H1 (cell line): ENCODE measurements at regions not wholly inside any gene's neighbourhood (a gene's known extent, or its start where the extent isn't known, plus 50 kb on each side); places are given as distances from the start of the nearest gene placed in this dataset.

Source experiments
- CTCF ChIA-PET: fragments of 300-600 bp; sonication (Branson Sonifier 250); formaldehyde crosslinking; loops from one replicate; lab custom pipeline; 2021; ENCODE audit not compliant: partially characterized antibody; lab: Charles Lee
- POLR2A ChIA-PET: fragments of 300-600 bp; sonication (Branson Sonifier 250); formaldehyde crosslinking; loops from one replicate; lab custom pipeline; 2021; ENCODE audit warnings: inconsistent platforms; ENCODE audit not compliant: partially characterized antibody; lab: Charles Lee
- DNase-seq, 2 experiments: peaks; one replicate each; pipeline versions ENCODE4 v3.0.0 to v3.0.0-alpha.2; 2010 to 2022; ENCODE audit warnings: low spot score in 2 of 2, low read depth in 1 of 2, mixed read lengths in 1 of 2
- FAIRE-seq: peaks from 2 replicates; lab custom pipeline; 2011; peaks lifted over from hg19 to GRCh38; lab: Jason Lieb, UNC
- H2AFZ ChIP-seq: 2 replicates; pipeline ENCODE4 v1.8.1; 2012; ENCODE audit warnings: low read length, inconsistent platforms
- H2AK5ac ChIP-seq: 2 replicates; pipeline ENCODE4 v1.6.1; 2013; ENCODE audit warnings: low read depth, low read length
- H2BK120ac ChIP-seq: replicated peaks from 2 replicates; pipeline ENCODE3; 2013; ENCODE audit warnings: low read depth, low read length, inconsistent platforms
- H2BK12ac ChIP-seq: 2 replicates; pipeline ENCODE4 v1.6.1; 2013; ENCODE audit warnings: low read depth, low read length
- H2BK15ac ChIP-seq: 2 replicates; pipeline ENCODE4 v1.6.1; 2013; ENCODE audit warnings: low read length
- H2BK20ac ChIP-seq: 2 replicates; pipeline ENCODE4 v1.6.1; 2013; ENCODE audit warnings: low read length
- H2BK5ac ChIP-seq: 2 replicates; pipeline ENCODE4 v1.6.1; 2013; ENCODE audit warnings: low read depth, low read length
- H3K14ac ChIP-seq: 2 replicates; pipeline ENCODE4 v1.6.1; 2013; ENCODE audit warnings: inconsistent platforms; ENCODE audit not compliant: insufficient read length
- H3K18ac ChIP-seq: 2 replicates; pipeline ENCODE4 v1.6.1; 2013; ENCODE audit warnings: low read length; ENCODE audit errors: extremely low read depth
- H3K23ac ChIP-seq: 2 replicates; pipeline ENCODE4 v1.6.1; 2013; ENCODE audit warnings: inconsistent platforms; ENCODE audit not compliant: insufficient read length
- H3K23me2 ChIP-seq: 2 replicates; pipeline ENCODE4 v1.6.1; 2013; ENCODE audit warnings: low read depth, low read length
- H3K27ac ChIP-seq: 2 replicates; pipeline ENCODE4 v1.6.1; 2011; ENCODE audit warnings: low read depth, low read length, inconsistent platforms
- H3K27me3 ChIP-seq, 4 experiments: replicated peaks in 1 of 4; 1 replicate in 1 of 4; 2 replicates in 3 of 4; pipeline versions ENCODE4 v1.6.1 to v1.8.1; 2011 to 2013; ENCODE audit warnings: low read length in 3 of 4, mild to moderate bottlenecking in 3 of 4, inconsistent platforms in 2 of 4, mixed read lengths in 2 of 4, moderate library complexity in 1 of 4; ENCODE audit not compliant: control insufficient read depth in 3 of 4, insufficient read depth in 3 of 4; ENCODE audit errors: extremely low read depth in 1 of 4
- H3K36me3 ChIP-seq, 4 experiments: 2 replicates each; pipeline versions ENCODE4 v1.6.1 to v1.8.1; 2011 to 2013; ENCODE audit warnings: mild to moderate bottlenecking in 4 of 4, low read length in 3 of 4, moderate library complexity in 2 of 4, control low read depth in 1 of 4, inconsistent platforms in 1 of 4; ENCODE audit not compliant: insufficient read depth in 4 of 4, control insufficient read depth in 2 of 4
- H3K4ac ChIP-seq: replicated peaks from 2 replicates; pipeline ENCODE3; 2013; ENCODE audit warnings: low read length, low read depth, mixed read lengths, inconsistent platforms; ENCODE audit not compliant: insufficient read length
- H3K4me1 ChIP-seq, 4 experiments: replicated peaks in 1 of 4; 1 replicate in 1 of 4; 2 replicates in 3 of 4; pipeline versions ENCODE4 v1.6.1 to v1.8.1; 2011 to 2013; ENCODE audit warnings: low read length in 3 of 4, inconsistent platforms in 2 of 4, mixed read lengths in 1 of 4; ENCODE audit not compliant: insufficient read depth in 4 of 4, control insufficient read depth in 3 of 4
- H3K4me2 ChIP-seq, 2 experiments: 2 replicates each; pipeline versions ENCODE4 v1.6.1 to v1.8.1; 2011 to 2013; ENCODE audit warnings: low read depth in 2 of 2, low read length in 2 of 2, control low read depth in 1 of 2, inconsistent platforms in 1 of 2, mild to moderate bottlenecking in 1 of 2; ENCODE audit not compliant: insufficient read depth in 1 of 2
- H3K4me3 ChIP-seq, 4 experiments: fragments of 200-600, 300-600 bp in 1 of 4; sonication (generic), shearing (Covaris generic), sonication (Bioruptor Twin) in 1 of 4; 2 replicates each; pipeline versions ENCODE4 v1.5.1 to v1.8.1; 2011 to 2016; ENCODE audit warnings: low read length in 4 of 4, low read depth in 3 of 4, control low read depth in 2 of 4, inconsistent platforms in 2 of 4, mild to moderate bottlenecking in 2 of 4, mixed read lengths in 1 of 4, moderate library complexity in 1 of 4; ENCODE audit not compliant: insufficient read depth in 2 of 4; ENCODE audit errors: extremely low read depth in 1 of 4
- H3K56ac ChIP-seq: replicated peaks from 2 replicates; pipeline ENCODE3; 2013; ENCODE audit warnings: low read depth, mild to moderate bottlenecking, mixed read lengths, low read length, inconsistent platforms; ENCODE audit not compliant: insufficient read length
- H3K79me1 ChIP-seq: 2 replicates; pipeline ENCODE4 v1.6.1; 2013; ENCODE audit warnings: low read depth, low read length, control low read depth
- H3K79me2 ChIP-seq, 2 experiments: 2 replicates each; pipeline versions ENCODE4 v1.6.1 to v1.8.1; 2012 to 2013; ENCODE audit warnings: low read length in 2 of 2, mild to moderate bottlenecking in 2 of 2, inconsistent platforms in 1 of 2; ENCODE audit not compliant: insufficient read depth in 2 of 2, control insufficient read depth in 1 of 2
- H3K9ac ChIP-seq, 4 experiments: replicated peaks in 1 of 4; 1 replicate in 1 of 4; 2 replicates in 3 of 4; pipeline versions ENCODE4 v1.6.1 to v1.8.1; 2011 to 2013; ENCODE audit warnings: low read depth in 3 of 4, low read length in 3 of 4, control low read depth in 2 of 4, mild to moderate bottlenecking in 2 of 4, moderate library complexity in 2 of 4, inconsistent platforms in 1 of 4; ENCODE audit errors: extremely low read depth in 1 of 4
- H3K9me3 ChIP-seq, 2 experiments: 2 replicates each; pipeline versions ENCODE4 v1.6.1 to v1.8.1; 2012 to 2013; ENCODE audit warnings: mild to moderate bottlenecking in 2 of 2, moderate library complexity in 2 of 2, control low read depth in 1 of 2, inconsistent platforms in 1 of 2, low read depth in 1 of 2, low read length in 1 of 2, mixed read lengths in 1 of 2; ENCODE audit not compliant: insufficient read depth in 2 of 2
- H4K20me1 ChIP-seq, 2 experiments: replicated peaks in 1 of 2; 2 replicates each; pipeline versions ENCODE3 to v1.8.1; 2011 to 2013; ENCODE audit warnings: inconsistent platforms in 2 of 2, low read length in 2 of 2, mild to moderate bottlenecking in 1 of 2; ENCODE audit not compliant: insufficient read depth in 2 of 2, control insufficient read depth in 1 of 2
- H4K5ac ChIP-seq: 2 replicates; pipeline ENCODE4 v1.6.1; 2013; ENCODE audit warnings: low read length, low read depth, mixed read lengths, inconsistent platforms; ENCODE audit not compliant: insufficient read length
- H4K8ac ChIP-seq: 2 replicates; pipeline ENCODE4 v1.8.0; 2013; ENCODE audit warnings: mild to moderate bottlenecking, moderate library complexity, low read length, inconsistent platforms; ENCODE audit not compliant: insufficient read depth; ENCODE audit errors: extremely low read depth
- H4K91ac ChIP-seq: replicated peaks from 2 replicates; pipeline ENCODE3; 2013; ENCODE audit warnings: low read length, mixed read lengths, inconsistent platforms; ENCODE audit not compliant: insufficient read length
- BCL11A ChIP-seq, 2 experiments: IDR thresholded peaks; one replicate each; pipeline ENCODE4 v1.6.1; 2011; ENCODE audit warnings: low read depth in 2 of 2, low read length in 2 of 2, mild to moderate bottlenecking in 2 of 2
- CHD1 ChIP-seq: IDR thresholded peaks from 2 replicates; pipeline ENCODE4 v1.6.1; 2012; ENCODE audit warnings: low read depth, low read length, improper control_type of control experiment
- CHD2 ChIP-seq: IDR thresholded peaks from 2 replicates; pipeline ENCODE4 v1.6.1; 2012; ENCODE audit warnings: low read length, improper control_type of control experiment
- MAFK ChIP-seq: IDR thresholded peaks from 2 replicates; pipeline ENCODE4 v1.6.1; 2012; ENCODE audit warnings: low read depth, mild to moderate bottlenecking, improper control_type of control experiment, low read length
- TAF1 ChIP-seq: IDR thresholded peaks from 2 replicates; pipeline ENCODE4 v1.6.1; 2011; ENCODE audit warnings: mild to moderate bottlenecking, low read depth, low read length
- TBP ChIP-seq: IDR thresholded peaks from 2 replicates; pipeline ENCODE4 v1.6.1; 2011; ENCODE audit warnings: low read depth, low read length, improper control_type of control experiment
- YY1 ChIP-seq: IDR thresholded peaks from 2 replicates; pipeline ENCODE4 v1.6.1; 2011; ENCODE audit warnings: low read depth, mild to moderate bottlenecking, low read length
- WGBS, 2 experiments: shearing (Covaris generic) in 1 of 2; methylation state at CpG; one replicate each; pipeline versions ENCODE4 v1.1.6 to v1.1.7; 2013 to 2015; ENCODE audit warnings: low lambda C conversion rate in 2 of 2, mixed read lengths in 2 of 2, inconsistent platforms in 1 of 2, low coverage in 1 of 2, missing lambda C conversion rate in 1 of 2; ENCODE audit not compliant: insufficient replicate concordance in 2 of 2, insufficient coverage in 1 of 2, insufficient read length in 1 of 2; ENCODE audit errors: extremely low coverage in 1 of 2, missing lambda C conversion rate in 1 of 2; 5-methylcytosine and 5-hydroxymethylcytosine counted together

DNA sequence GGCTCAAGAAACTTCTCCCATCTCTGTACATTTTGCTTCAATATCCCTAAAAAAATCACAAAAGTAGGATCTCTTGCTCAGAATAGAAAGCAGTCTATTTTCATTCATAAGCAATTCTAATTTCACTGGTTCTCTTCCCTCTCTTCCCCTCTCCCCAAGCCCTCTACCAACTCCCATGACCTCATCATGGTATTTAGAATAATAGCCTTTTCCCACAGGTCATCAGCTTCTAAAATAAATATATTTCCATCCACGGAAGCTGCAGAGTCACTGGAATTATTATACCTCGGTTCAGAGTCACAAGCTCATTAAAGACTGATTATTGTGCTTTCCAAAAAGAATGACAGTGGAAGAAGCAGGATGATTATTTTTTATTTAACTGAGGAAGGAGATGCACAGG, 84.2 kb upstream of the ADRA1B start:
- Histone ChIP-seq H3K79me2 (no peaks in the 10 kb centered on the region), H3K9me3 (no peaks in the 10 kb centered on the region), H4K5ac (no peak overlapping the region), H2BK20ac (no peak overlapping the region), H3K4me1 (peaks cover 0 to 3% (median 0%) of the 10 kb centered on the region in 4 experiments; a peak in 1 of 7 replicates), H2AK5ac (no peak overlapping the region), H3K4me3 (no peak overlapping the region), H3K56ac (no peak overlapping the region), H3K27ac (no peak overlapping the region), H2BK12ac (no peak overlapping the region), H4K8ac (no peak overlapping the region), H3K9ac (no peak overlapping the region), H3K27me3 (no peaks in the 10 kb centered on the region), H3K23ac (no peak overlapping the region), H3K36me3 (no peaks in the 10 kb centered on the region), H3K4me2 (no peak overlapping the region), H4K91ac (no peak overlapping the region), H3K14ac (no peak overlapping the region), H2BK5ac (no peak overlapping the region), H3K79me1 (no peaks in the 10 kb centered on the region), H2BK120ac (no peak overlapping the region), H3K18ac (no peak overlapping the region), H2BK15ac (no peak overlapping the region), H3K4ac (no peak overlapping the region), H2AFZ (no peak overlapping the region), H4K20me1 (no peaks in the 10 kb centered on the region), H3K23me2 (no peaks in the 10 kb centered on the region; the same call in 1 of the 2 replicates)
- WGBS, 2 experiments, result 85% methylated on average over 2 of the region's 2 CpGs; no CpG with 5 or more reads in 1 of the 2 experiments
- no peak for DNase-seq
- FAIRE-seq, result no peak
- CTCF ChIA-PET, result interaction anchor here (1.2 to 1.6 kb wide), 3 partner anchors 12 to 388 kb away, joined by 3 to 6 read pairs (median 3); no protein-coding TSS in a partner anchor
- POLR2A ChIA-PET, result no interaction called here
- no peak for TF ChIP-seq CHD2
- TF ChIP-seq YY1, result no peak
- no peak for TF ChIP-seq CHD1
- TF ChIP-seq TBP, result no peak
- TF ChIP-seq BCL11A (IDR thresholded peaks at IDR 0.05; ENCODE audit: low read depth in 2 of 2, low read length in 2 of 2), result no peak
- no peak for TF ChIP-seq TAF1
- TF ChIP-seq MAFK, result no peak
